ENCODE measurements at regions not wholly inside any gene's neighbourhood (a gene's known extent, or its start where the extent isn't known, plus 50 kb on each side); places are given as distances from the start of the nearest gene placed in this dataset.

GRCh38 chr18:66439670-66440069 lies 164.2 kb downstream of the CDH19 start:
- no peak for TF ChIP-seq CTCF (IDR thresholded peaks at IDR 0.05; ENCODE audit: insufficient read depth, low read length, poor library complexity, severe bottlenecking)
- no peak for TF ChIP-seq EZH2phosphoT487 (conservative IDR thresholded peaks at IDR 0.05; ENCODE audit: low read length)
